HT1080 (cell line): ENCODE measurements at regions not wholly inside any gene's neighbourhood (a gene's known extent, or its start where the extent isn't known, plus 50 kb on each side); places are given as distances from the start of the nearest gene placed in this dataset.
"Not testable (repeated sequence)": the region's sequence is repeated elsewhere in the genome, so short reads cannot be mapped to it uniquely, and the experiment has no call there.

ENCODE experiments used
- DNase-seq: peaks from one replicate; pipeline ENCODE4 v3.0.0-alpha.2; 2015; ENCODE audit warnings: low read depth

DNA sequence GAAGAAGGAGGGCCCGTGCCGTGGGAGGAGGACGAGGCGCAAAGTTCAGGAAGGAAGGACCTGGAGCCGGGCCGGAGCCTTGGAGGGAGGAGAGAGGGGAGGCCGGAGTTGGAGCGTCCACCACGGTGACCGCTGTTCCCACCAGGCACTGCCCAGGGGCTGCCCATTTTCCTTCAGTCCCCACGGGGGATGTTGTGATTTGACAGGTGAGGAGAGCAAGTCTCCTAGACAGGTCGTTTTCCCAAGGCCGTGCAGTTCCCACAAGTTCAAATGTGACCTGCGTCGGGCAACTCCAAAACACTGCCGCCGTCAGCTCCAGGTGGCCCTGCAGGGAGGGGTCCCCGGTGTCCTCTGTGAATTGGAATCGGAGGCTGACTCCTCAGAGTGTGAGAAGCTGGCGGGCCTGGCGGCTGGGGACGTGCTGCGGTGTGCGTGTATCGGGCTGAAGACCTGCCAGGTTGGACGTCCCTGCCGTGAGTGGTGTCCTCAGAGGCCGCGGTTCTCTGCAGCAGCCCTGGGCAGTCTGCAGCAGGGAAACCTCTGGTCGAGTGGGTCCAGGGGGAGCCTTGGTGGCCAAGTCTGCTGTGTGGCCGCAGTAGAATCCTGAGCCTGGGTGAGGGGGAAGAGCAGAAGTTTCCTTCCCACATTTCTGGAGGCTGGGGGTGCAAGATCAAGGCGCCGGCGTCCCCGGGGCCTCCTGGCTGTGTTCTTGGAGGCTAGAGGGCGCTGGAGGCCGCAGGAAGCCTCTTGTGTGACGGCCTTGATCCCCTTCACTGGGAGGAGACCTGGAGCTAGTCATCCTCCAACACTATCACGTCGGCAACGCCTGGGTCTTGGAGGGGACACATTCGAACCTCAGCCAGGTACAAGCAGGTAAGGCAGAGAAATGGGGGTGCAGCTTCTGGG, 115.1 kb upstream of the FRMD1 start:
- DNase-seq, result no peak

DNA sequence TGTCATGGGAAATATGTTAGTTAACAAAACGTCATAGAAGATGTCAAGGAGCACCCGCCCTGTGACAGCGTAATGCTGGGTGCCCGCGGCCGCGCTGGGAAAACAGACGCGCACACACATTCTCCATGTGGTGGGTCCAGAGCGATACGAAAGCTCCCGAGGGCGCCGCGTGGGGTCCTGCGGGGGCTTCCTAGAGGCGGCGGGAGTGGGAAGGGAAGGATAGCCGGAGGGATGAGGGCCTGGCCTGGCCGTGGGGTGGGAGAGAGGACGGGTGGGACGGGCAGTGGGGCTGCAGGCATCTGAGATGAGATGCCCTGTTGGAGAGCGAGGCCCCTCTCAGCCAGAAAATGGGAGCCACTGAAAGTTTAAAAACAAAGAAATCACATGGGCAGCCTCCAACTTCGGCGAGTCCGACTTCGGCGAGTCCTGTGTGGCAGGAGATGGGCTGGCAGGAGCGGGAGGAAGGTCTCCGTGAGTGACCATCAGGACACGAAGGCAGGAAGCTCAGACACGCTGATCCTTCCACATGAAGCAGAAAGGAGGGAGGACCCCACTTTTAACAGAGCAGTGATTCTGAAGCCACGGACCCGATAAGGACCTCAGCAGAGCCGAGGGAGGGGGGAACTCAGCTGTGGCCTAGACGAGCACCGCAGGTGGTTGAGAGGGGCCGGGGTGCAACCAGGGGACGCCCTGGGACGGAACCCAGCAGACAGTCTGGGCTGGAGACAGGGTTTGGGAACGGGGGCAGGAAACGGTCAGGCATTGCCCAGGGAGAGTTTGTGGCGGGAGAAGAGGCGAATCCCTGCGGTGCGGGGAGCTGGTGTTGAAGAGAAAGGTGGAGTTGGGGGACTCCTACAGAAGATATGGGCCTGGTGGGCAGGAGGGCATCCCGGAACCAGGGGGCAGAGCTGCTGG, 114.1 kb upstream of the FRMD1 start:
- DNase-seq, result no peak

DNA sequence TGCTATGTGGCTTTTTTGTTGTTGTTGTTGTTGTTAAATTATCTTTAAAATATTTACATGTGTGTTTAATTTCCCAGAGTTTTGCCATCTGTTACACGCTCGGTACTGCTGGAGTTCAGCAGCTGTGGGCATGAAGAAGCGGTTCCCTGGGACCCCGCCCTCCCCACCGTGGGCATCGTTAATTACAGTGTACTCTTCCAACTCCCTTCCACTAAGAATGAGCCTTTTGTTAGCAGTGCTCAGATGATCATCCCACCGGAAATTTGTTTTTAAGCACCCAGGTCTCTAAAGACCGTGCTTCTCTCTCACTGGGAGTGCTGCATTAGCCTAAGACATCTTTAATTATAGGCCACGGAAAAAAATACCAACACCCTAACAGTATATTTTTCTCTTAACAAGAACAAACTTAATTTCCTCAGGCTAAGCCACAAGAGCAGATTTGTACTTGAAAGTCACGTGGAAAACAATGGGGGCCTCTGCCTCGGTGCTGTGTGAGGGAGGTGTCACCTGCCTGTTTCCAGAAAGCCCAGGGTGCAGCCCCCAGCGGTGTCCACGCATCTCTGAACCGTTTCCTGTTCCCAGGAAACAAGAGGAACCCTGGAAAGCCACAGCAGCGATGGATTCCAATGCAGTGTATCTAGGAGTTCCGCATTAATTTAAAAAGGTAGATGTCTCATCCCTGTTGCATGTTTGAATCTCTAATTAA, 113.3 kb upstream of the FRMD1 start:
- no peak for DNase-seq

DNA sequence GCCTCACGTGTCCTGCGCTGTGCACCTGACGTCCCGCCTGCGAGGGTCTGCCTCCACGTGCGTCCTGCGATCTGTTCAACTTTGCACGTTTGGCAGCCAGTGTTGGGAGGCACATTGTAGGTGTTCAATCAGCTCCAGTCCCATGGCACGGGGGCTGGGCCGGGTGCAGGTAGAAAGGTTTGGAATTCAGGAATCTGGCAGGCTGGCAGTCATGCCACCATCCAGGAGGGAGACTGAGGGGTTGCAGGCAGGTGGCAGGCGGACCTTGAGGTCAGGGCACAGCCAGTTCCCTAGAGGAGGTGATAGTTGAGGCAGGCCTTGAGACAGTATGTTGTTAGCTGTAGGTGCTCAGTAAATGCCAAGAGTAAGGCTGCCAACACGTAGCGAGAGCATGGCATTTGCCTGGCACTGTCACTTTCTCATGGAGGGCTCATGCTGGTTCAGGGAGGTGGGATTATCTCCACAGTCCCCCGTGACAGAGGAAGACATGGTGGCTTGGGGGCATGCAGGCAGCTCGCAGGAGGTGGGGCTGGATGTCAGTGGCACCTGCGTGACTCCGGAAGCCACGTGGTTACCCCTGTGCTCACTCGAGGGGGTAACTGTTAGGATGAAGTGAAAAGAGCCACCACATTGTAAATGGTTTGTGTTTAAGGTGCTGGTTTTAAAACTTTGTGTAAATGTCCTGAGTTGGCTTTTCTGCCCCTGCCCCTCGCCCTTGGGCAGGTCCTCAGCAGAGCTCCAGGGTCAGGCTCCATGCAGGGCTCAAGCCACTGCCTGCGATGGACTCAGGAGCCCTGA, 111.8 kb upstream of the FRMD1 start:
- no peak for DNase-seq

DNA sequence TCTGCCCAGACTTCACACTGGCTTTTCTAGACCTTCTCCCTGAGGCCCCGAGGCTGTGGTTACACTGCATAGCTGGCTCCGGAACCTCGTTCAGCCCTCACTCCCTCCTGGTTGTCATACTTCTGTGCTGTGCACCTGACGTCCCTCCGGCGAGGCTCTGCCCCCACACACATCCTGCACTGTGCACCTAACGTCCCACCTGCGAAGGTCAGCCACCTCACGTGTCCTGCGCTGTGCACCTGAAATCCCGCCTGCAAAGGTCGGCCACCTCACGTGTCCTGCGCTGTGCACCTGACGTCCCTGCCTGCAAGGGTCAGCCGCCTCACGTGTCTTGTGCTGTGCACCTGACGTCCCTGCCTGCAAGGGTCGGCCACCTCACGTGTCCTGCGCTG, 111.0 kb upstream of the FRMD1 start:
- DNase-seq, result no peak

DNA sequence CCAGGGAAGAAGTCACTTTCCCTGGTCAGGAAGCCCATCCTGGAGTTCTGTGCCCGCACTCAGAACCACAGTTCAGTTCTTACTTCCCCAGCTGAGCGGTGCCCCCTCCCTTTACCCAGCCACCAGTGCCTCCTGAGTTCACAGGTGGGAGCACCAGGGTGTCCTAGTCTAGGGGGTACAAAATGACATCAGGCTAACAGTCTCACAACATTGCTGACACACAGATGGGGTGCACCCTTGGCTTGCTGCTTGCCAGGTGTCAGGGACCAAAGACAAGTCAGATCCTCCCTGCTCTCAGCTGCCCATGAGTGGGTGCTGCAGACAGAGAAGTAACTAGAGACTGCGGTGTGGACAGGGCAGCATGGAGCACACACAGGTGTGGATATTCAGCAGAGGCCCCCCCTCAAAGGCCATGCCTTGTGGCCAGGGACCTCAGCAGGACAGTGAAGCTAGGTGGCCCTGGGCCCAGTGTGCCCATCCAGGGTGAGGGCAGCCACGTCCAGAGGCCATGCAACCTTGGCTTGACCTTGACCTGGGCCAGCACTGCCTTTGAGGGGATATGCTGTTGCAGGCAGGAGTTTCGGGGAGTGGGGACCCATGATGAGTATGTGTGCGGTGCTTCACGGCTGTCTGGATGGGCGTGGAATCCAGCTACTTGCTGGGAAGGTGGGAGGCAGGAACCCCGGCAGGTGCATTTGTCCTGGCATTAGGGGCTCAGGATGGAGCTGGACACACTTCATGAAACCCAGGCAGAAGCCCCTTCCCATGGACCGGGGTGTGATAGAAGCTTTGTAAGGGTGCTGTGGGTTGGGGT, 110.4 kb upstream of the FRMD1 start:
- no peak for DNase-seq

GRCh38 chr6:168188369-168189199, 109.6 kb upstream of the FRMD1 start:
- no peak for DNase-seq

GRCh38 chr6:168186438-168186837, 107.4 kb upstream of the FRMD1 start:
- DNase-seq, result no peak

DNA sequence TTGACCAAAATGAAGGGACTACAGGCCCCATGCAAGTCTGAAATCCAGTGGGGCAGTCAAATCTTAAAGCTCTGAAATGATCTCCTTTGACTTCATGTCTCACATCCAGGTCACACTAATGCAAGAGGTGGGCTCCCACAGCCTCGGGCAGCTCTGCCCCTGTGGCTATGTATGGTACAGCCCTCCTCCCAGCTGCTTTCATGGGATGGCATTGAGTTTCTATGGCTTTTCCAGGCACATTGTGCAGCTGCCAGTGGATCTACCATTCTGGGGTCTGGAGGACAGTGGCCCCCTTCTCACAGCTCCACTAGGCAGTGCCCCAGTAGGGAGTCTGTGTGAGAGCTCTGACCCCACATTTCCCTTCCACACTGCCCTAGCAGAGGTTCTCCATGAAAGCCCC, 107.0 kb upstream of the FRMD1 start:
- not testable (repeated sequence) for DNase-seq

- DNase-seq, result no peak
These were observed 105.7 kb upstream of the FRMD1 start for GRCh38 chr6:168184701-168185100.

DNA sequence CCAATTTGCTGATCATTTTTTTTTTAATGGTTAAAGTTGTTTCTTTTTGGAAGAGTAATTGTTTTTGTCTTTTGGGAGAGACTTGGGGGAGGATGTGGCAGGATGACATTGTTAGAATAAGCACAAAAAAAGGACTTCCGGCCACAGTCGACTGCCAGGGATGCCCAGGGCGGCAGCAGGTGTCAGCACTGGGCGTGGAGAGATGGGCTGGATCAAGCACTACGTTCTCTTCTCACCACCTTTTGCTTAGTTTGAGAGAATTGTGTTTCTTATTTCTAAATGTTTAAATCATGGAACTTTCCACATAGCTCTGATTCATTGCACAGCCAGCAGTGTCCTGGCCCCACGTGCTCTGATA, 104.6 kb upstream of the FRMD1 start:
- DNase-seq, result no peak

GRCh38 chr6:168182908-168183612, 104.0 kb upstream of the FRMD1 start:
- no peak for DNase-seq

DNA sequence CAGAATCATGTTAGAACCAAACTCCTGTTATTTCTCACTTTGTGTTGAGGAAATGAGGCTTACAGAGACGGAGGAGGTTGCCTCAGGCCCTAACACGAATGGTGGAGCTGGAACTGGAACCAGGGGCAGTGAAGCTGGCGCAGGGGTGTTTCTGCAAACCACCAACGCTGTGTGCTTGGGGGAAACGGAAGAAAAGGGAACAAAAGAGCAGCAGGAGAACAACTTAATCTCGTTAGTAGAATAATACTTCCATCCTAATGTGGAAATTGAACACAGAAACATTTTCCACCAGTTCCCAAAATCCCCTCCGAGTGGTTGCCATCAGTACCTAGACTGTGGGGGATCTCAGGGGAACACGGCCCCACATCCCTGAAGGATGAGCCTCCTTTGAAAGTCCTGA, 103.4 kb upstream of the FRMD1 start:
- no peak for DNase-seq

GRCh38 chr6:168181876-168182275, 102.9 kb upstream of the FRMD1 start:
- DNase-seq, result no peak

- DNase-seq, result no peak
These were observed 102.3 kb upstream of the FRMD1 start for GRCh38 chr6:168181316-168181715.

GRCh38 chr6:168180548-168181011, 101.6 kb upstream of the FRMD1 start:
- no peak for DNase-seq

GRCh38 chr6:168179702-168180382, 100.8 kb upstream of the FRMD1 start:
- DNase-seq, result no peak

- DNase-seq, result no peak
These were observed 100.1 kb upstream of the FRMD1 start for GRCh38 chr6:168179133-168179532.
